ENCODE measurements at regions not wholly inside any gene's neighbourhood (a gene's known extent, or its start where the extent isn't known, plus 50 kb on each side); places are given as distances from the start of the nearest gene placed in this dataset.

DNA sequence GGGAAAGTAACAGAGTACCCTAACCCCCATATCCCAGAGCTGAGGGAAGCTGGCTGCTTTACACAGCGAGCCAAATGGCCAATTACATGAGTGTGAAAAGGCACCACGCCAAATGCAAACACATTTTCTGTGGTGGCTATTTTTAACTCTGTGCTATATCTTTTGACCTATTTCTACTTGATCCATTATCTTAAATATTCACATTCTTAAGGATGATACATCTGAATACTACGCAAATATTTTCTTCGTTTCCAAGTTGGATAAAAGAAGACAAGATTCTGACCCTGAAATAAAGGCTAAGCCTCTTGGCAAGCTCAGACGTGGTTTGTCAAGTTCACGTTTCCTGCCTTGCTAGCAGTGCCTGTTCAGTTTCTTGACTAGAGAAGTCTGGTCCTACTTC is 146.7 kb upstream of the TMEM196 start (continued):
- TF ChIP-seq, protein P1, sequence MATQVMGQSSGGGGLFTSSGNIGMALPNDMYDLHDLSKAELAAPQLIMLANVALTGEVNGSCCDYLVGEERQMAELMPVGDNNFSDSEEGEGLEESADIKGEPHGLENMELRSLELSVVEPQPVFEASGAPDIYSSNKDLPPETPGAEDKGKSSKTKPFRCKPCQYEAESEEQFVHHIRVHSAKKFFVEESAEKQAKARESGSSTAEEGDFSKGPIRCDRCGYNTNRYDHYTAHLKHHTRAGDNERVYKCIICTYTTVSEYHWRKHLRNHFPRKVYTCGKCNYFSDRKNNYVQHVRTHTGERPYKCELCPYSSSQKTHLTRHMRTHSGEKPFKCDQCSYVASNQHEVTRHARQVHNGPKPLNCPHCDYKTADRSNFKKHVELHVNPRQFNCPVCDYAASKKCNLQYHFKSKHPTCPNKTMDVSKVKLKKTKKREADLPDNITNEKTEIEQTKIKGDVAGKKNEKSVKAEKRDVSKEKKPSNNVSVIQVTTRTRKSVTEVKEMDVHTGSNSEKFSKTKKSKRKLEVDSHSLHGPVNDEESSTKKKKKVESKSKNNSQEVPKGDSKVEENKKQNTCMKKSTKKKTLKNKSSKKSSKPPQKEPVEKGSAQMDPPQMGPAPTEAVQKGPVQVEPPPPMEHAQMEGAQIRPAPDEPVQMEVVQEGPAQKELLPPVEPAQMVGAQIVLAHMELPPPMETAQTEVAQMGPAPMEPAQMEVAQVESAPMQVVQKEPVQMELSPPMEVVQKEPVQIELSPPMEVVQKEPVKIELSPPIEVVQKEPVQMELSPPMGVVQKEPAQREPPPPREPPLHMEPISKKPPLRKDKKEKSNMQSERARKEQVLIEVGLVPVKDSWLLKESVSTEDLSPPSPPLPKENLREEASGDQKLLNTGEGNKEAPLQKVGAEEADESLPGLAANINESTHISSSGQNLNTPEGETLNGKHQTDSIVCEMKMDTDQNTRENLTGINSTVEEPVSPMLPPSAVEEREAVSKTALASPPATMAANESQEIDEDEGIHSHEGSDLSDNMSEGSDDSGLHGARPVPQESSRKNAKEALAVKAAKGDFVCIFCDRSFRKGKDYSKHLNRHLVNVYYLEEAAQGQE (IDR thresholded peaks at IDR 0.05; ENCODE audit: unreplicated experiment) = no peak
- TF ChIP-seq, protein P2, sequence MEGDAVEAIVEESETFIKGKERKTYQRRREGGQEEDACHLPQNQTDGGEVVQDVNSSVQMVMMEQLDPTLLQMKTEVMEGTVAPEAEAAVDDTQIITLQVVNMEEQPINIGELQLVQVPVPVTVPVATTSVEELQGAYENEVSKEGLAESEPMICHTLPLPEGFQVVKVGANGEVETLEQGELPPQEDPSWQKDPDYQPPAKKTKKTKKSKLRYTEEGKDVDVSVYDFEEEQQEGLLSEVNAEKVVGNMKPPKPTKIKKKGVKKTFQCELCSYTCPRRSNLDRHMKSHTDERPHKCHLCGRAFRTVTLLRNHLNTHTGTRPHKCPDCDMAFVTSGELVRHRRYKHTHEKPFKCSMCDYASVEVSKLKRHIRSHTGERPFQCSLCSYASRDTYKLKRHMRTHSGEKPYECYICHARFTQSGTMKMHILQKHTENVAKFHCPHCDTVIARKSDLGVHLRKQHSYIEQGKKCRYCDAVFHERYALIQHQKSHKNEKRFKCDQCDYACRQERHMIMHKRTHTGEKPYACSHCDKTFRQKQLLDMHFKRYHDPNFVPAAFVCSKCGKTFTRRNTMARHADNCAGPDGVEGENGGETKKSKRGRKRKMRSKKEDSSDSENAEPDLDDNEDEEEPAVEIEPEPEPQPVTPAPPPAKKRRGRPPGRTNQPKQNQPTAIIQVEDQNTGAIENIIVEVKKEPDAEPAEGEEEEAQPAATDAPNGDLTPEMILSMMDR (conservative IDR thresholded peaks at IDR 0.05; ENCODE audit: low read depth in 2 of 2) = no peak
- TF ChIP-seq, protein P3, sequence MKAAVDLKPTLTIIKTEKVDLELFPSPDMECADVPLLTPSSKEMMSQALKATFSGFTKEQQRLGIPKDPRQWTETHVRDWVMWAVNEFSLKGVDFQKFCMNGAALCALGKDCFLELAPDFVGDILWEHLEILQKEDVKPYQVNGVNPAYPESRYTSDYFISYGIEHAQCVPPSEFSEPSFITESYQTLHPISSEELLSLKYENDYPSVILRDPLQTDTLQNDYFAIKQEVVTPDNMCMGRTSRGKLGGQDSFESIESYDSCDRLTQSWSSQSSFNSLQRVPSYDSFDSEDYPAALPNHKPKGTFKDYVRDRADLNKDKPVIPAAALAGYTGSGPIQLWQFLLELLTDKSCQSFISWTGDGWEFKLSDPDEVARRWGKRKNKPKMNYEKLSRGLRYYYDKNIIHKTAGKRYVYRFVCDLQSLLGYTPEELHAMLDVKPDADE (IDR thresholded peaks at IDR 0.05) = no peak

DNA sequence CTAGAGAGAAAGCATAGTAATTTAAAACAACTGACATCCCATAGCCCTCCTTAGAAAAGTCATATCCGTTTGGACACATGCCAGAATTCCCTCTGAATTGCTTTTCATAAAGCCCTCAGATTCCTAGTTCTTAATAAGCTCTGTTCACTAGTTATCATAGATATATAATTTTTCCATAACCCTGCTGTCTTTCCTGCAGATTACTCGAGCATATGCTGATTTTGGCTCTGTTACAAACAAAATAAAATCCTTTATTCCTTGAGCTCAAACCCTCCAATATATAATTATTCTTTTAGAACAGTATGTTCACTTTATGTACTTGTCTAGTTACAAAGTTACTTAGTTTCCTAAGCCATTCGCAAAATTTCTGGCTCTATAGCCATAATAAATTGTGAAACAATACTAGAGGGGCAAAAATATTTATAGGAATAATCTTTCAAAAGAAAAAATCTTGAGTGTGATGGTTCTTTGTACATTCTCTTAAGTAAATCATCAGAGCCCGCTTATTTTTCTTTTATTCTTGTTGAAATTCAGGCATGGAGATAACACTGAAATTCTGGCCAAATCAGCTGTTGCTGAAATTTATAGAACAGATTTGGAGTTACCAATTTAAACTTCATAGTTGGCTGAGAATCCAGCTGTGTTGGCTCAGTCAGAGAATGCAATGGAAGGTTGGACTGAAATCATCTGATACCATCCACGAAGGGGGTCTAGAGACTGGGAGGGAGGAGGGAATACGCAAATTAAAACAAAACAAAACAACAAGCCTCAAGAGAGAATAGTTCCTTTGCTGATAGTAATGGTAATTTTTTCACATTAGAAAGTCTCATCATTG is 146.1 kb upstream of the TMEM196 start:
- Mint-ChIP-seq H3K27ac (no peak overlapping the region), H3K9me3 (no peaks in the 10 kb centered on the region), H3K4me1 (peaks cover 6% of the 10 kb centered on the region; the same call in 2 of the 3 replicates), H3K4me3 (no peak overlapping the region), H3K27me3 (ENCODE audit: insufficient read depth, low read depth, poor library complexity) (no peaks in the 10 kb centered on the region), H3K36me3 (ENCODE audit: low read depth) (no peaks in the 10 kb centered on the region)
- no peak overlapping the region for H3K4me3 ChIP-seq
- no peak overlapping the region for H3K4me2 ChIP-seq
- H3F3A ChIP-seq (replicated peaks; ENCODE audit: low read depth) = no peaks in the 10 kb centered on the region
- no peaks in the 10 kb centered on the region for H3K27me3 ChIP-seq (ENCODE audit: insufficient read depth)
- DNase-seq (ENCODE audit: low spot score) = no peak
- no peaks in the 10 kb centered on the region for H3K9me2 ChIP-seq (ENCODE audit: insufficient read depth)
- peaks cover 6% of the 10 kb centered on the region; the same call in 1 of the 2 replicates for H3K36me3 ChIP-seq (ENCODE audit: insufficient read depth)
- 0 out of 2 replicates have a peak, but pooled peaks cover 6% of the 10 kb centered on the region for H3K4me1 ChIP-seq (ENCODE audit: insufficient read depth)
- H3K79me2 ChIP-seq (replicated peaks; ENCODE audit: insufficient read depth) = no peaks in the 10 kb centered on the region
- no peak for ATAC-seq
- H3K27ac ChIP-seq (ENCODE audit: low read depth) = no peak overlapping the region
- H2AFZ ChIP-seq = no peak overlapping the region
- no peaks in the 10 kb centered on the region for H4K20me1 ChIP-seq (replicated peaks; ENCODE audit: insufficient read depth)
- TF ChIP-seq ZNF114 (CRISPR knock-in tag; IDR thresholded peaks at IDR 0.05) (no peak), JUNB (IDR thresholded peaks at IDR 0.05; ENCODE audit: unreplicated experiment) (no peak), NANOG (IDR thresholded peaks at IDR 0.05; ENCODE audit: borderline replicate concordance) (no peak), STAT1 (IDR thresholded peaks at IDR 0.05; ENCODE audit: unreplicated experiment) (no peak)
- TF ChIP-seq, protein P1 (IDR thresholded peaks at IDR 0.05; ENCODE audit: unreplicated experiment) = no peak

All from GM23338 (cell line).